K562 (cell line): ENCODE measurements at regions not wholly inside any gene's neighbourhood (a gene's known extent, or its start where the extent isn't known, plus 50 kb on each side); places are given as distances from the start of the nearest gene placed in this dataset.
A peak's percentile ranks its signal among the peaks of the same experiment; 100 is the strongest.

Experiments
- ASH1L ChIP-seq: fragments of 450-650 bp; IDR thresholded peaks from 2 replicates; pipeline ENCODE4 v1.6.1; 2018; ENCODE audit warnings: borderline replicate concordance, mild to moderate bottlenecking, low read depth; ENCODE audit not compliant: partially characterized antibody
- CBX8 ChIP-seq: fragments of 200-600 bp; sonication (generic); IDR thresholded peaks from 2 replicates; pipeline ENCODE4 v1.6.1; 2012; ENCODE audit warnings: borderline replicate concordance, mixed run types, low read depth, mild to moderate bottlenecking, moderate library complexity, mixed read lengths, low read length, control low read depth, inconsistent platforms; ENCODE audit not compliant: poor library complexity, severe bottlenecking; ENCODE audit errors: extremely low read depth
- CC2D1A ChIP-seq: fragments of 450-650 bp; IDR thresholded peaks from 2 replicates; pipeline ENCODE4 v1.6.1; 2017; ENCODE audit warnings: mild to moderate bottlenecking
- EP300 ChIP-seq: IDR thresholded peaks from 2 replicates; pipeline ENCODE4 v1.6.1; 2012; ENCODE audit warnings: low read length, improper control_type of control experiment
- FUS ChIP-seq: fragments of 200-400 bp; formaldehyde crosslinking; optimal IDR thresholded peaks from 2 replicates; pipeline ENCODE3; 2017; ENCODE audit warnings: low read depth, low read length
- HMGN3 ChIP-seq: IDR thresholded peaks from 2 replicates; pipeline ENCODE4 v1.6.1; 2011; ENCODE audit warnings: borderline replicate concordance, low read depth, mild to moderate bottlenecking, mixed read lengths, low read length; ENCODE audit not compliant: insufficient read length; ENCODE audit errors: extremely low read depth
- NRF1 ChIP-seq, 2 experiments: fragments of 450-650 bp; IDR thresholded peaks in 1 of 2; conservative IDR thresholded peaks in 1 of 2; 2 replicates each; pipeline ENCODE4 v1.6.1; 2014; ENCODE audit warnings: mild to moderate bottlenecking in 2 of 2
- NUFIP1 ChIP-seq: fragments of 450-650 bp; IDR thresholded peaks from 2 replicates; pipeline ENCODE4 v1.6.1; 2018; ENCODE audit not compliant: partially characterized antibody
- PHB ChIP-seq: fragments of 250-450 bp; sonication (Bioruptor Pico); IDR thresholded peaks from 2 replicates; pipeline ENCODE4 v1.5.0; 2021
- POU5F1 ChIP-seq: fragments of 150-350 bp; IDR thresholded peaks from 2 replicates; pipeline ENCODE4 v1.6.1; 2014; ENCODE audit warnings: borderline replicate concordance, low read length, low read depth, mild to moderate bottlenecking; ENCODE audit not compliant: partially characterized antibody
- RBBP5 ChIP-seq: fragments of 200-600 bp; sonication (generic); IDR thresholded peaks from 2 replicates; pipeline ENCODE4 v1.6.1; 2012; ENCODE audit warnings: borderline replicate concordance, mild to moderate bottlenecking, low read length, control low read depth, inconsistent platforms; ENCODE audit not compliant: insufficient read depth, poor library complexity, severe bottlenecking
- RHOXF2B ChIP-seq: fragments of 250-450 bp; sonication (Bioruptor Pico); conservative IDR thresholded peaks from 2 replicates; pipeline ENCODE4 v1.5.1; 2021
- RUNX1 ChIP-seq: sonication (generic); IDR thresholded peaks from 2 replicates; pipeline ENCODE4 v1.6.1; 2016; ENCODE audit warnings: antibody characterized with exemption, low read depth
- SIX5 ChIP-seq, 2 experiments: IDR thresholded peaks; 2 replicates each; pipeline ENCODE4 v1.6.1; 2011; ENCODE audit warnings: low read length in 2 of 2, borderline replicate concordance in 1 of 2, low read depth in 1 of 2, mild to moderate bottlenecking in 1 of 2, moderate library complexity in 1 of 2; ENCODE audit not compliant: insufficient read depth in 1 of 2
- SOX6 ChIP-seq: fragments of 450-650 bp; IDR thresholded peaks from 2 replicates; pipeline ENCODE4 v1.6.1; 2014; ENCODE audit warnings: mild to moderate bottlenecking
- TF ChIP-seq, protein P1 (sequence below): fragments of 250-450 bp; sonication (Bioruptor Pico); IDR thresholded peaks from 2 replicates; pipeline ENCODE4 v1.4.0; 2020
- TF ChIP-seq, protein P2 (sequence below): fragments of 250-450 bp; sonication (Bioruptor Pico); IDR thresholded peaks from 2 replicates; pipeline ENCODE4 v1.5.0; 2020; ENCODE audit warnings: mild to moderate bottlenecking, borderline replicate concordance
- TF ChIP-seq, protein P3 (sequence below): fragments of 250-450 bp; sonication (Bioruptor Pico); IDR thresholded peaks from 2 replicates; pipeline ENCODE4 v1.5.0; 2020; ENCODE audit warnings: mild to moderate bottlenecking

DNA sequence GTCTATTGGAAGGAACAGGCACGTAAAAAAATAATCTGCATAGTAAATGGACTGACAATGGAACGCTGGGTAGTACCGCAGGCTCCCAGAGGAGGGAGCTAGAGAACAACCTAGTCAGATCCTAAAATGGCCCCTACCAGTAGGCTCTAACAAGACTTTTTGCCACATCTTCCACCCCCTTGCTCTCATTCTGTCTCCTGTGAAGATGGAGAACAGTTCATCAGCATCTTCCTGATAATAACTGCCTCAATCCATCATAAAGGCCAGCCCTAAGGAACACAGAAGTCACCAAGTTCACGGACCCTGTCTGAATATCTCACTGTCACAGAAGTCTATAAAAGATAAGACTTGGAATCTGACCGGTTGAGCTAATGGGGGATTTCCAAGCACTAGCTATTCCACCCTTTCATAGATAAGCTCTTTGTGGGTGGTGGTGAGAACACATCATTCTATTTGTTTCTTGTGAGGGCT is 133.4 kb downstream of the SLC1A3 start (continued):
- TF ChIP-seq, protein P1, sequence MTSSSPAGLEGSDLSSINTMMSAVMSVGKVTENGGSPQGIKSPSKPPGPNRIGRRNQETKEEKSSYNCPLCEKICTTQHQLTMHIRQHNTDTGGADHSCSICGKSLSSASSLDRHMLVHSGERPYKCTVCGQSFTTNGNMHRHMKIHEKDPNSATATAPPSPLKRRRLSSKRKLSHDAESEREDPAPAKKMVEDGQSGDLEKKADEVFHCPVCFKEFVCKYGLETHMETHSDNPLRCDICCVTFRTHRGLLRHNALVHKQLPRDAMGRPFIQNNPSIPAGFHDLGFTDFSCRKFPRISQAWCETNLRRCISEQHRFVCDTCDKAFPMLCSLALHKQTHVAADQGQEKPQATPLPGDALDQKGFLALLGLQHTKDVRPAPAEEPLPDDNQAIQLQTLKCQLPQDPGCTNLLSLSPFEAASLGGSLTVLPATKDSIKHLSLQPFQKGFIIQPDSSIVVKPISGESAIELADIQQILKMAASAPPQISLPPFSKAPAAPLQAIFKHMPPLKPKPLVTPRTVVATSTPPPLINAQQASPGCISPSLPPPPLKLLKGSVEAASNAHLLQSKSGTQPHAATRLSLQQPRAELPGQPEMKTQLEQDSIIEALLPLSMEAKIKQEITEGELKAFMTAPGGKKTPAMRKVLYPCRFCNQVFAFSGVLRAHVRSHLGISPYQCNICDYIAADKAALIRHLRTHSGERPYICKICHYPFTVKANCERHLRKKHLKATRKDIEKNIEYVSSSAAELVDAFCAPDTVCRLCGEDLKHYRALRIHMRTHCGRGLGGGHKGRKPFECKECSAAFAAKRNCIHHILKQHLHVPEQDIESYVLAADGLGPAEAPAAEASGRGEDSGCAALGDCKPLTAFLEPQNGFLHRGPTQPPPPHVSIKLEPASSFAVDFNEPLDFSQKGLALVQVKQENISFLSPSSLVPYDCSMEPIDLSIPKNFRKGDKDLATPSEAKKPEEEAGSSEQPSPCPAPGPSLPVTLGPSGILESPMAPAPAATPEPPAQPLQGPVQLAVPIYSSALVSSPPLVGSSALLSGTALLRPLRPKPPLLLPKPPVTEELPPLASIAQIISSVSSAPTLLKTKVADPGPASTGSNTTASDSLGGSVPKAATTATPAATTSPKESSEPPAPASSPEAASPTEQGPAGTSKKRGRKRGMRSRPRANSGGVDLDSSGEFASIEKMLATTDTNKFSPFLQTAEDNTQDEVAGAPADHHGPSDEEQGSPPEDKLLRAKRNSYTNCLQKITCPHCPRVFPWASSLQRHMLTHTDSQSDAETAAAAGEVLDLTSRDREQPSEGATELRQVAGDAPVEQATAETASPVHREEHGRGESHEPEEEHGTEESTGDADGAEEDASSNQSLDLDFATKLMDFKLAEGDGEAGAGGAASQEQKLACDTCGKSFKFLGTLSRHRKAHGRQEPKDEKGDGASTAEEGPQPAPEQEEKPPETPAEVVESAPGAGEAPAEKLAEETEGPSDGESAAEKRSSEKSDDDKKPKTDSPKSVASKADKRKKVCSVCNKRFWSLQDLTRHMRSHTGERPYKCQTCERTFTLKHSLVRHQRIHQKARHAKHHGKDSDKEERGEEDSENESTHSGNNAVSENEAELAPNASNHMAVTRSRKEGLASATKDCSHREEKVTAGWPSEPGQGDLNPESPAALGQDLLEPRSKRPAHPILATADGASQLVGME (CRISPR knock-in tag) = peak; percentile 91; the same call in 1 of the 2 replicates
- TF ChIP-seq, protein P2, sequence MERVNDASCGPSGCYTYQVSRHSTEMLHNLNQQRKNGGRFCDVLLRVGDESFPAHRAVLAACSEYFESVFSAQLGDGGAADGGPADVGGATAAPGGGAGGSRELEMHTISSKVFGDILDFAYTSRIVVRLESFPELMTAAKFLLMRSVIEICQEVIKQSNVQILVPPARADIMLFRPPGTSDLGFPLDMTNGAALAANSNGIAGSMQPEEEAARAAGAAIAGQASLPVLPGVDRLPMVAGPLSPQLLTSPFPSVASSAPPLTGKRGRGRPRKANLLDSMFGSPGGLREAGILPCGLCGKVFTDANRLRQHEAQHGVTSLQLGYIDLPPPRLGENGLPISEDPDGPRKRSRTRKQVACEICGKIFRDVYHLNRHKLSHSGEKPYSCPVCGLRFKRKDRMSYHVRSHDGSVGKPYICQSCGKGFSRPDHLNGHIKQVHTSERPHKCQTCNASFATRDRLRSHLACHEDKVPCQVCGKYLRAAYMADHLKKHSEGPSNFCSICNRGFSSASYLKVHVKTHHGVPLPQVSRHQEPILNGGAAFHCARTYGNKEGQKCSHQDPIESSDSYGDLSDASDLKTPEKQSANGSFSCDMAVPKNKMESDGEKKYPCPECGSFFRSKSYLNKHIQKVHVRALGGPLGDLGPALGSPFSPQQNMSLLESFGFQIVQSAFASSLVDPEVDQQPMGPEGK = no peak
- TF ChIP-seq RUNX1 (no peak), PHB (no peak), ASH1L (no peak), HMGN3 (no peak), NRF1 (conservative IDR thresholded peaks at IDR 0.05 in 1 of 2, IDR thresholded peaks at IDR 0.05 in 1 of 2) (no peak), NUFIP1 (no peak), EP300 (peak; percentile 83), POU5F1 (no peak), CBX8 (no peak), FUS (no peak), RHOXF2B (no peak), SOX6 (peak; percentile 81), CC2D1A (peak; percentile 72; the same call in 1 of the 2 replicates), RBBP5 (no peak), SIX5 (IDR thresholded peaks at IDR 0.05; ENCODE audit: borderline replicate concordance in 1 of 2, insufficient read depth in 1 of 2, low read depth in 1 of 2, low read length in 2 of 2) (no peak)
- TF ChIP-seq, protein P3, sequence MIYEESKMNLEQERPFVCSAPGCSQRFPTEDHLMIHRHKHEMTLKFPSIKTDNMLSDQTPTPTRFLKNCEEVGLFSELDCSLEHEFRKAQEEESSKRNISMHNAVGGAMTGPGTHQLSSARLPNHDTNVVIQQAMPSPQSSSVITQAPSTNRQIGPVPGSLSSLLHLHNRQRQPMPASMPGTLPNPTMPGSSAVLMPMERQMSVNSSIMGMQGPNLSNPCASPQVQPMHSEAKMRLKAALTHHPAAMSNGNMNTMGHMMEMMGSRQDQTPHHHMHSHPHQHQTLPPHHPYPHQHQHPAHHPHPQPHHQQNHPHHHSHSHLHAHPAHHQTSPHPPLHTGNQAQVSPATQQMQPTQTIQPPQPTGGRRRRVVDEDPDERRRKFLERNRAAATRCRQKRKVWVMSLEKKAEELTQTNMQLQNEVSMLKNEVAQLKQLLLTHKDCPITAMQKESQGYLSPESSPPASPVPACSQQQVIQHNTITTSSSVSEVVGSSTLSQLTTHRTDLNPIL (CRISPR knock-in tag) = no peak
